ENCODE measurements at regions not wholly inside any gene's neighbourhood (a gene's known extent, or its start where the extent isn't known, plus 50 kb on each side); places are given as distances from the start of the nearest gene placed in this dataset.

DNA sequence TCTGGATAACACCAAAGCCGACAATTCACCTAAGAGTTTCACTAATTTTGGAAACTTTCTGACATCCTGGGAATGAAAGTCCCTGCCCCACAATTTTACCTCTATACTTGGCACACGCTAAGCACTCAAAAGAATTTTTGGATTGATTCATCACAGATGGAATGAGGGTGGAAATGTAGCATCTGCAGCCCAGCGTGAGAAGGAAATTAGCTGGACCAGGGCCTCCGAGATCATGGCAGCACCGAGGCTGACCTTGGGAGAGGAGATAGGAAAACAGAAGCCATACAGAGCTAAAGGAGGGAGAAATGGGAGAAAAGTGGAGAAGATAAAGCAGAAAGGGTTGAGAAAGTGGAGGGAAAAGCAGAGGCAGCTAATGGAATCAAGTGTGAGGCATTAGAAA lies 606.6 kb upstream of the DPP6 start:
- 72 to 86% (median 83%) methylated on average over 5 of the region's 5 CpGs for WGBS, 5 donors

DNA sequence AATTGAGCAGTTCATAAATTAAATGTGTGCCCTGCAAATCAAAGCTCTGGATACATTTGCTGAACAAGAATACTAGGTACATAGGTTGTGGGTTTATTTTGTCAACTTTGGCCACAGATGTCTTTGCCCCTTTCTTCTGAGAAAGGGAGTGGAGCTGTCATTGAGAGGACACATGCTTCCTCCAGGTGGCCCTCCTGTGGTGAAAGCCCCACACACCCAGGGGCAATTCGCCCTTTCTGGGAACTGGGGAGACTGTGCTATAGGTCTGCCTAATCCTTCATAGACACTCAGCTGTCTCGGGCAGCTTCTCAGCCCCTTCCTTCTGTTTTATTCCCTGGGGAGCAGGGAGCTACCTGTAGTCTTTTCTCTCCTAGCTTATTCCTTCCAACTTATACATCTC lies 605.7 kb upstream of the DPP6 start:
- Histone ChIP-seq H3K36me3 (no peaks in the 10 kb centered on the region), H3K9me3 (no peaks in the 10 kb centered on the region), H3K27me3 (no peaks in the 10 kb centered on the region), H3K4me1 (peaks cover 0 to 12% (median 0%) of the 10 kb centered on the region in 4 donors), H3K4me3 (no peak overlapping the region), H3K27ac (no peak overlapping the region)
- 46 to 82% (median 73%) methylated on average over 2 of the region's 2 CpGs for WGBS, 5 donors
- TF ChIP-seq, protein P1, sequence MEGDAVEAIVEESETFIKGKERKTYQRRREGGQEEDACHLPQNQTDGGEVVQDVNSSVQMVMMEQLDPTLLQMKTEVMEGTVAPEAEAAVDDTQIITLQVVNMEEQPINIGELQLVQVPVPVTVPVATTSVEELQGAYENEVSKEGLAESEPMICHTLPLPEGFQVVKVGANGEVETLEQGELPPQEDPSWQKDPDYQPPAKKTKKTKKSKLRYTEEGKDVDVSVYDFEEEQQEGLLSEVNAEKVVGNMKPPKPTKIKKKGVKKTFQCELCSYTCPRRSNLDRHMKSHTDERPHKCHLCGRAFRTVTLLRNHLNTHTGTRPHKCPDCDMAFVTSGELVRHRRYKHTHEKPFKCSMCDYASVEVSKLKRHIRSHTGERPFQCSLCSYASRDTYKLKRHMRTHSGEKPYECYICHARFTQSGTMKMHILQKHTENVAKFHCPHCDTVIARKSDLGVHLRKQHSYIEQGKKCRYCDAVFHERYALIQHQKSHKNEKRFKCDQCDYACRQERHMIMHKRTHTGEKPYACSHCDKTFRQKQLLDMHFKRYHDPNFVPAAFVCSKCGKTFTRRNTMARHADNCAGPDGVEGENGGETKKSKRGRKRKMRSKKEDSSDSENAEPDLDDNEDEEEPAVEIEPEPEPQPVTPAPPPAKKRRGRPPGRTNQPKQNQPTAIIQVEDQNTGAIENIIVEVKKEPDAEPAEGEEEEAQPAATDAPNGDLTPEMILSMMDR (IDR thresholded peaks at IDR 0.05): no peak
- no peak for TF ChIP-seq POLR2A (IDR thresholded peaks at IDR 0.05)
- TF ChIP-seq EP300 (IDR thresholded peaks at IDR 0.05): no peak
- TF ChIP-seq POLR2AphosphoS5 (IDR thresholded peaks at IDR 0.05): no peak
- no peak for DNase-seq
- intact Hi-C loops (cut with DNase I; ENCODE audit: low total_unique reads): no loop called here

More for the DNA sequence above, 606.6 kb upstream of the DPP6 start:
- intact Hi-C loops (cut with DNase I; ENCODE audit: low total_unique reads): no loop called here
- DNase-seq: no peak
- Histone ChIP-seq H3K27ac (no peak overlapping the region), H3K4me1 (peaks cover 0 to 12% (median 0%) of the 10 kb centered on the region in 4 donors), H3K36me3 (no peaks in the 10 kb centered on the region), H3K9me3 (peaks cover 0 to under 1% (median 0%) of the 10 kb centered on the region in 4 donors), H3K4me3 (no peak overlapping the region), H3K27me3 (no peaks in the 10 kb centered on the region)
- TF ChIP-seq EP300 (IDR thresholded peaks at IDR 0.05): no peak
- no peak for TF ChIP-seq POLR2AphosphoS5 (IDR thresholded peaks at IDR 0.05)
- TF ChIP-seq, protein P1 (IDR thresholded peaks at IDR 0.05): no peak
- TF ChIP-seq POLR2A (IDR thresholded peaks at IDR 0.05): no peak

DNA sequence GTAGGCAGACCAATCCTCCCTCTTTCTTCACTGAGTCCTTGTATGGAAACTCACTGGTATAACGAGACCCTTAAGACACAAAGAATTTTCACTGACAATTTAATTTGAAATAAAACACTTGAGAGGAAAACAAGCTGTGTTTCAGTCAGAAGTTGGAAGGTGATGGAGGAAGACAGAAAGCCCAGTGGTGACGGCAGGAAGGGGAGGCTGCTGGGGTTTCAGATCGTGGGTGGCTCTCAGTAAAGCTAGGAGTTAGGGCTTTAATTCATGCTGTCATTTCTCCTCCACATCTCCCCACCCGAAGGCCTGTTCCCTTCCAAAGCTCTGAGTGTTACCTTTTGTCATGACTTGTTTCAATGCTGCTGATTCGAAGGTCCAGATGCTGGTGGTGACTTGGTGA lies 605.2 kb upstream of the DPP6 start:
- H3K4me1 ChIP-seq: peaks cover 0 to 12% (median 0%) of the 10 kb centered on the region in 4 donors
- TF ChIP-seq EP300 (IDR thresholded peaks at IDR 0.05) (no peak), POLR2AphosphoS5 (IDR thresholded peaks at IDR 0.05) (no peak), POLR2A (IDR thresholded peaks at IDR 0.05) (no peak)
- TF ChIP-seq, protein P1 (IDR thresholded peaks at IDR 0.05): no peak
- H3K36me3 ChIP-seq: no peaks in the 10 kb centered on the region
- no peaks in the 10 kb centered on the region for H3K9me3 ChIP-seq
- no peaks in the 10 kb centered on the region for H3K27me3 ChIP-seq
- DNase-seq: no peak
- H3K4me3 ChIP-seq: no peak overlapping the region
- WGBS, 5 donors: 45 to 70% (median 64%) methylated on average over 5 of the region's 5 CpGs
- intact Hi-C loops (cut with DNase I; ENCODE audit: low total_unique reads): no loop called here
- no peak overlapping the region for H3K27ac ChIP-seq

DNA sequence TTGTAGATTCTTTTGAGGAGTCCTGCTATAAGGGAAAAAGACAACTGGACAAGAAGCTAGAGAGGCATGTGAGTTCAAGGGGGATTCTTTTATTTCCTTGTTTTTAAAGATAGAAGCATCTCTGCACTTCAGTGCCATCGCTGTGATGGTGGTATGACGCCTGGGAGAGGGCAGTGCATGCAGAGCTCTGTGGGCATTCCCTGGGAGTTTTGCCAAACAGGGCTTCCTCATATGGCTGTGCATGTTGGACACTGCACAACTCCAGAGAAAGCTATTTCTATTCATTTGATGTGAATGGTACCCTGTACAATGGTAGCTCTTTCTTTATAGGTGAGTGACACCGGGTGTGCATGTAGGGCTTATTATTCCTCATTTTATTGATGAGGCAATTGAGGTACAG lies 599.5 kb upstream of the DPP6 start:
- no peak overlapping the region for H3K27ac ChIP-seq
- no peak overlapping the region for H3K4me3 ChIP-seq
- 84 to 98% (median 85%) methylated on average over 3 of the region's 3 CpGs for WGBS, 5 donors
- no peaks in the 10 kb centered on the region for H3K9me3 ChIP-seq
- DNase-seq: no peak
- TF ChIP-seq EP300 (IDR thresholded peaks at IDR 0.05) (no peak), POLR2AphosphoS5 (IDR thresholded peaks at IDR 0.05) (no peak), POLR2A (IDR thresholded peaks at IDR 0.05) (no peak)
- TF ChIP-seq, protein P1 (IDR thresholded peaks at IDR 0.05): no peak
- H3K27me3 ChIP-seq: no peaks in the 10 kb centered on the region
- H3K4me1 ChIP-seq: no peaks in the 10 kb centered on the region
- intact Hi-C loops (cut with DNase I; ENCODE audit: low total_unique reads): no loop called here
- no peaks in the 10 kb centered on the region for H3K36me3 ChIP-seq
